ENCODE measurements at regions not wholly inside any gene's neighbourhood (a gene's known extent, or its start where the extent isn't known, plus 50 kb on each side); places are given as distances from the start of the nearest gene placed in this dataset.

- intact Hi-C loops (cut with DNase I), result no loop called here
- ATAC-seq (no peak), DNase-seq (no peak)
- no peaks in the 10 kb centered on the region for H3K27me3 ChIP-seq
- TF ChIP-seq POLR2A (IDR thresholded peaks at IDR 0.05), result no peak
- no peak for TF ChIP-seq CTCF (IDR thresholded peaks at IDR 0.05)
- no peaks in the 10 kb centered on the region for H3K4me1 ChIP-seq
- 63 to 76% methylated on average over 3 of the region's 3 CpGs for WGBS, 2 donors
- no peaks in the 10 kb centered on the region for H3K9me3 ChIP-seq
- H3K36me3 ChIP-seq (replicated peaks in 1 of 2; ENCODE audit: insufficient read depth in 1 of 2, low read depth in 2 of 2), result no peaks in the 10 kb centered on the region
- no peak overlapping the region for H3K4me3 ChIP-seq
- H3K27ac ChIP-seq, result no peak overlapping the region
These were observed 219.4 kb downstream of the DIO2 start for GRCh38 chr14:79991866-79992265.

- no peaks in the 10 kb centered on the region for H3K36me3 ChIP-seq (replicated peaks in 1 of 2; ENCODE audit: insufficient read depth in 1 of 2, low read depth in 2 of 2)
- no peaks in the 10 kb centered on the region for H3K9me3 ChIP-seq
- TF ChIP-seq CTCF (IDR thresholded peaks at IDR 0.05) (no peak), POLR2A (IDR thresholded peaks at IDR 0.05) (no peak)
- H3K27me3 ChIP-seq, result no peaks in the 10 kb centered on the region
- no peak overlapping the region for H3K4me3 ChIP-seq
- ATAC-seq, result no peak
- intact Hi-C loops (cut with DNase I), result no loop called here
- no peaks in the 10 kb centered on the region for H3K4me1 ChIP-seq
- no peak overlapping the region for H3K27ac ChIP-seq
- DNase-seq, result no peak
- WGBS, 2 donors, result 52 to 66% methylated on average over 2 of the region's 2 CpGs
These were observed 221.3 kb downstream of the DIO2 start for GRCh38 chr14:79989990-79990389.

- Histone ChIP-seq H3K9me3 (no peaks in the 10 kb centered on the region), H3K36me3 (replicated peaks in 1 of 2; ENCODE audit: insufficient read depth in 1 of 2, low read depth in 2 of 2) (no peaks in the 10 kb centered on the region), H3K27me3 (no peaks in the 10 kb centered on the region), H3K4me1 (no peaks in the 10 kb centered on the region), H3K4me3 (no peak overlapping the region), H3K27ac (no peak overlapping the region)
- TF ChIP-seq CTCF (IDR thresholded peaks at IDR 0.05), result no peak
- no peak for TF ChIP-seq POLR2A (IDR thresholded peaks at IDR 0.05)
- intact Hi-C loops (cut with DNase I), result no loop called here
- DNase-seq (no peak), ATAC-seq (no peak)
- 73 to 75% methylated on average over 1 of the region's 1 CpG for WGBS, 2 donors
These were observed 225.1 kb downstream of the DIO2 start for GRCh38 chr14:79986251-79986650.

- H3K36me3 ChIP-seq (replicated peaks in 1 of 2; ENCODE audit: insufficient read depth in 1 of 2, low read depth in 2 of 2), result no peaks in the 10 kb centered on the region
- intact Hi-C loops (cut with DNase I), result no loop called here
- DNase-seq (no peak), ATAC-seq (no peak)
- no peaks in the 10 kb centered on the region for H3K4me1 ChIP-seq
- whole genome bisulfite sequencing, 2 donors, result 23 to 61% methylated on average over 1 of the region's 1 CpG
- H3K4me3 ChIP-seq, result no peak overlapping the region
- H3K9me3 ChIP-seq, result no peaks in the 10 kb centered on the region
- no peak overlapping the region for H3K27ac ChIP-seq
- no peaks in the 10 kb centered on the region for H3K27me3 ChIP-seq
- no peak for TF ChIP-seq POLR2A (IDR thresholded peaks at IDR 0.05)
- TF ChIP-seq CTCF (IDR thresholded peaks at IDR 0.05), result no peak
These were observed 239.1 kb downstream of the DIO2 start for GRCh38 chr14:79972230-79972629.

GRCh38 chr14:79971330-79971729 lies 240.0 kb downstream of the DIO2 start:
- intact Hi-C loops (cut with DNase I), result no loop called here
- Histone ChIP-seq H3K9me3 (no peaks in the 10 kb centered on the region), H3K36me3 (replicated peaks in 1 of 2; ENCODE audit: insufficient read depth in 1 of 2, low read depth in 2 of 2) (no peaks in the 10 kb centered on the region), H3K4me1 (no peaks in the 10 kb centered on the region), H3K27me3 (no peaks in the 10 kb centered on the region), H3K27ac (no peak overlapping the region), H3K4me3 (no peak overlapping the region)
- 68 to 75% methylated on average over 2 of the region's 2 CpGs for WGBS, 2 donors
- no peak for DNase-seq
- TF ChIP-seq POLR2A (IDR thresholded peaks at IDR 0.05) (no peak), CTCF (IDR thresholded peaks at IDR 0.05) (no peak)
- no peak for ATAC-seq

Measured in body of pancreas (tissue), 4 donors.